Breast epithelium (tissue), 4 donors: ENCODE measurements at regions not wholly inside any gene's neighbourhood (a gene's known extent, or its start where the extent isn't known, plus 50 kb on each side); places are given as distances from the start of the nearest gene placed in this dataset.

Experiments
- DNase-seq, 2 donors: peaks; one replicate each; pipeline ENCODE4 v3.0.0-alpha.2; 2019; ENCODE audit warnings: low spot score in 2 of 2
- H3K27ac ChIP-seq, 2 donors: fragments of 200-600 bp; sonication (generic) in 1 of 2; one replicate each; pipeline ENCODE4 v1.5.1; 2016 to 2019; ENCODE audit warnings: mild to moderate bottlenecking in 1 of 2
- H3K27me3 ChIP-seq, 2 donors: fragments of 200-600 bp; sonication (generic) in 1 of 2; one replicate each; pipeline versions ENCODE4 v1.5.1 to v1.6.0; 2017 to 2019; ENCODE audit warnings: control low read depth in 1 of 2, mild to moderate bottlenecking in 1 of 2
- H3K36me3 ChIP-seq: fragments of 200-600 bp; one replicate; pipeline ENCODE4 v1.5.1; 2019
- H3K4me1 ChIP-seq, 2 donors: fragments of 200-600 bp; sonication (generic); one replicate each; pipeline ENCODE4 v1.5.1; 2016 to 2019; ENCODE audit warnings: control low read depth in 1 of 2
- H3K4me3 ChIP-seq, 3 donors: fragments of 200-600 bp; sonication (generic); 1 replicate in 2 of 3; 2 replicates in 1 of 3; pipeline ENCODE4 v1.5.1; 2016 to 2019; ENCODE audit warnings: mild to moderate bottlenecking in 3 of 3, moderate library complexity in 2 of 3
- H3K9me3 ChIP-seq, 2 donors: fragments of 200-600 bp; sonication (generic) in 1 of 2; one replicate each; pipeline ENCODE4 v1.5.1; 2016 to 2019; ENCODE audit warnings: control low read depth in 1 of 2
- POLR2A ChIP-seq: fragments of 450-650 bp; IDR thresholded peaks from one replicate; pipeline ENCODE4 v1.6.1; 2016; ENCODE audit warnings: antibody characterized with exemption, mild to moderate bottlenecking, moderate library complexity
- POLR2AphosphoS5 ChIP-seq, 3 donors: sonication (generic); formaldehyde crosslinking; IDR thresholded peaks; one replicate each; pipeline ENCODE4 v1.6.1; 2017; ENCODE audit warnings: antibody characterized with exemption in 3 of 3
- intact Hi-C: fragments of 100-400 bp; cut with DNase I; formaldehyde crosslinking; loops from one replicate; pipeline ENCODE4 v1.15.1; 2023; ENCODE audit warnings: low total_unique reads
- TF ChIP-seq, protein P1 (sequence below), 3 donors: fragments of 450-650 bp; IDR thresholded peaks; one replicate each; pipeline ENCODE4 v1.5.1; 2016 to 2017; ENCODE audit warnings: antibody characterized with exemption in 3 of 3, mild to moderate bottlenecking in 3 of 3, moderate library complexity in 3 of 3

DNA sequence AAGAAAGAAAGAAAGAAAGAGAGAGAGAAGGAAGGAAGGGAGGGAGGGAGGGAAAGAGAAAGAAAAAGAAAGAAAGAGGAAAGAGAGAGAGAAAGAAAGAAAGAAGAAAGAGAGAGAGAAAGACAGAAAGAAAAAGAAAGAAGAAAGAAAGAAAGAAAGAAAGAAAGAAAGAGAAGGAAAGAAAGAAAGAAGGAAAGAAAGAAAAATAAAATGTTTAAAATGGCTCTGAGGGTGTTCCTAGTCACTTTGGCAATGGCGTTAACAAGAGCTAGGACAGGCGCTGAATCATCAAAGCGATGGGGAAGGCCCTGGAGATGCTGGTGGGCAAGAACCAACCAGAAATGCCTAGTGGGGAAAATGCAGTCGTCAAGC is 77.8 kb upstream of the GPC1 start:
- Histone ChIP-seq H3K4me3 (no peak overlapping the region), H3K4me1 (no peaks in the 10 kb centered on the region), H3K27ac (no peak overlapping the region), H3K9me3 (peaks cover 19 to 28% of the 10 kb centered on the region in 2 donors), H3K36me3 (no peaks in the 10 kb centered on the region), H3K27me3 (peaks cover 0 to 14% of the 10 kb centered on the region in 2 donors)
- intact Hi-C loops: no loop called here
- no peak for DNase-seq
- TF ChIP-seq POLR2A: no peak

DNA sequence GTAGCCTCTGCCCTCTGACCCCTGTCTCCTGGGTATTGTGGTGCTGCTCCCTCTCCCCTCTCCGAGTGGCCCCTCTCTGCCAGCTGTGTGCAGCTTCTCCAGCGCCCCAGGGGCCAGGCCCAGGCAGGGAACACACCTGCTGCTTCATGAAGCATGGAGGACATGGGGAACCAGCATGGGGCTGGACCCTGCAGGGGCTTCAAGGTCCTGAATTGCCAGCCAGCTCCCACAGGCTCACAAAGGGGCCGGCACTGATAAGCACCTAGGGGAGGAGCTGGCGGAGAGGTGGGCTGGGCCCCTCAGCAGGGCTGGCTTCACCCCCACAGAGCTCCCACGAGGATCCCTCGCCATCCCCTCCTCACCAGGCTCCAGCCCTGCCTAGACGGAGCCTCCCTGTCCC is 77.4 kb upstream of the GPC1 start:
- Histone ChIP-seq H3K9me3 (peaks cover 19 to 28% of the 10 kb centered on the region in 2 donors), H3K4me1 (no peaks in the 10 kb centered on the region), H3K27ac (no peak overlapping the region), H3K4me3 (no peak overlapping the region), H3K36me3 (no peaks in the 10 kb centered on the region), H3K27me3 (peaks cover 0 to 19% of the 10 kb centered on the region in 2 donors)
- TF ChIP-seq POLR2A (no peak), POLR2AphosphoS5 (IDR thresholded peaks at IDR 0.05) (no peak)
- TF ChIP-seq, protein P1, sequence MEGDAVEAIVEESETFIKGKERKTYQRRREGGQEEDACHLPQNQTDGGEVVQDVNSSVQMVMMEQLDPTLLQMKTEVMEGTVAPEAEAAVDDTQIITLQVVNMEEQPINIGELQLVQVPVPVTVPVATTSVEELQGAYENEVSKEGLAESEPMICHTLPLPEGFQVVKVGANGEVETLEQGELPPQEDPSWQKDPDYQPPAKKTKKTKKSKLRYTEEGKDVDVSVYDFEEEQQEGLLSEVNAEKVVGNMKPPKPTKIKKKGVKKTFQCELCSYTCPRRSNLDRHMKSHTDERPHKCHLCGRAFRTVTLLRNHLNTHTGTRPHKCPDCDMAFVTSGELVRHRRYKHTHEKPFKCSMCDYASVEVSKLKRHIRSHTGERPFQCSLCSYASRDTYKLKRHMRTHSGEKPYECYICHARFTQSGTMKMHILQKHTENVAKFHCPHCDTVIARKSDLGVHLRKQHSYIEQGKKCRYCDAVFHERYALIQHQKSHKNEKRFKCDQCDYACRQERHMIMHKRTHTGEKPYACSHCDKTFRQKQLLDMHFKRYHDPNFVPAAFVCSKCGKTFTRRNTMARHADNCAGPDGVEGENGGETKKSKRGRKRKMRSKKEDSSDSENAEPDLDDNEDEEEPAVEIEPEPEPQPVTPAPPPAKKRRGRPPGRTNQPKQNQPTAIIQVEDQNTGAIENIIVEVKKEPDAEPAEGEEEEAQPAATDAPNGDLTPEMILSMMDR (IDR thresholded peaks at IDR 0.05): no peak
- no peak for DNase-seq
- intact Hi-C loops: no loop called here

DNA sequence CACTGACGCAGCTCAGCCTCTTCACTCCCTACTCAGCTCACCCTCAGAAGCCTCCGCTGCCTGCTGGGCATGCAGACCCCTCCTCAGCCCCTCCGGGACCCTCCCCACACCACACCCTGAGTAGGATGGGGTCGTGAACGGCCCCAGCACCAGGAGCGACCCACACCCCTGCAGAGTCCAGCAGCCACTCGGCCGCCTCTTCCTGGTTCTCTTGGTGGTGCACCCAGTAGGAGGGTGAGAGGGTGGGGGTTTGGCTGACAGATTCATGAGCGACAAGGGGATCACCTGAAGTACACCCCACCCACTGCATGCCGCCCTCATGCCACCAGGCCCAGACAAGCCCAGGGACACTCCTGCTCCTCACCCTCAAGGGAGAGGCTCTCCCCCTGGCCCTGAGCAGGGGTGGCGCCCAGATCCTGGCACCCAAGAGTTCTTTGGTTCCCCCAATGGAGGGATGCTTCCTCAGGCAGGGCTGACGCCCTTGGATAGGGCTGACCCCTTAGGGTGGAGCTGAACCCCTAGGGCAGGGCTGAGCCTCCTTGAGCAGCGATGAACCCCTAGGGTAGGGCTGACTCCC is 76.6 kb upstream of the GPC1 start:
- Histone ChIP-seq H3K4me1 (no peaks in the 10 kb centered on the region), H3K27me3 (peaks cover 0 to 19% of the 10 kb centered on the region in 2 donors), H3K4me3 (no peak overlapping the region), H3K36me3 (no peaks in the 10 kb centered on the region), H3K27ac (no peak overlapping the region), H3K9me3 (peaks cover 19 to 28% of the 10 kb centered on the region in 2 donors)
- no peak for DNase-seq
- TF ChIP-seq, protein P1 (IDR thresholded peaks at IDR 0.05): no peak
- no peak for TF ChIP-seq POLR2AphosphoS5 (IDR thresholded peaks at IDR 0.05)
- no peak for TF ChIP-seq POLR2A
- intact Hi-C loops: no loop called here

DNA sequence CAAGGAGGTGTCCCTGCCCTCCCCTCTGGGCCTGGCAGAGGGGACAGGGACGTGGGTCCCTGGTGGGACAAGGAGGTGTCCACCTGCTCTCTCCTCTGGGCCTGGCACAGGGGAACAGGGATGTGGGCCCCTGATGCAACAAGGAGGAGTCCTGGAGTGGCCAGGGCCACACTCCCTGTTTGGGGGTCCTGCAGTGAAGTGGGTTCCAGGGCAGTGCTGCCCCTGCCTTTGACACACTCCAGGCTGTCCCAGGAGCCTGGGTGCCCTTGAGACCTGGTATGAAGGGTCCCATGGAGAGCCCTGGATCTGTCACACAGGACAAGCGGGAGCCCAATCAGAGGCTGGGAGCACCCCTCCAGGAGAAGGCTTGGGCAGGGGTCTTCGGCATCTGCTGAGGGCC is 75.8 kb upstream of the GPC1 start:
- no peak for DNase-seq
- H3K36me3 ChIP-seq: no peaks in the 10 kb centered on the region
- no peaks in the 10 kb centered on the region for H3K4me1 ChIP-seq
- H3K27me3 ChIP-seq: peaks cover 0 to 20% of the 10 kb centered on the region in 2 donors
- H3K4me3 ChIP-seq: no peak overlapping the region
- TF ChIP-seq, protein P1 (IDR thresholded peaks at IDR 0.05): no peak
- TF ChIP-seq POLR2AphosphoS5 (IDR thresholded peaks at IDR 0.05) (no peak), POLR2A (no peak)
- no peak overlapping the region for H3K27ac ChIP-seq
- H3K9me3 ChIP-seq: peaks cover 19 to 28% of the 10 kb centered on the region in 2 donors
- intact Hi-C loops: no loop called here

DNA sequence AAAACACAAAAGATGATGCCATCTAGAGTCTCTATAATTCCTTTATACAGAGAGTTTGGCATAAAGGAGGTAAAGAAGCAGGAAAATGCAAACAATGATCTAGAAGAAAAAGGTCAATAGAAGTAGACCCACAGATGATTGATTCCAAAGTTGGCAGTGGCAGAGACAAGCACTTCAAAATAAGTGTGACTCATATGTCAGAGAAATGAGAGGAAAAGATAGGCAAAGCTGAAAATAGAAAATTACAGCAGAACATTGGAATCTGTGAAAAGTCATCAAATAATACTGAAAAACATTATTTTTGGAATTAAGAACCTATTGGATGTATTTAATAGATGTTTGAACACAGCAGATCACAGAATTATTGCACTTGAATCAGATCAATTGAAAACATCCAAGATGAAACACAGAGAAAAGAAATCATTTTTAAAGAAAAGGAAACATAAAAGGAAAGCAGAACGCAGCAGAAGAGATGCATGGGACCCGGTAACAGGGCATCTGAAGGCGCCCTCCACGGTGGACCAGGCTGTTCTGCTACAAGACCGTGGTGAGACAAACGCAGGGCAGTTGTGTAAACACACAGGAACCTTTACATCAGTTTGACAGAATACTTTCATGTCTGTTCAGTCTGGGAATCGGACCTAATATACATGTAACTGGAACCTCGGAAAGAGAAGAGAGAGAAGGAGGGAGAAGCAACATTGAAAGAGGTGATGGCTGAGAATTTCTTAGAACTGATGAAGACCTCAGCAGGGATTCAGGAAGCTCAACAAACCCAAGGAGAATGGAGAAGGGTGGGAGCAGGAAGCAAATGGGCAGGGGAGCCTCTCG is 74.6 kb upstream of the GPC1 start:
- Histone ChIP-seq H3K9me3 (peaks cover 19 to 28% of the 10 kb centered on the region in 2 donors), H3K27me3 (peaks cover 0 to 17% of the 10 kb centered on the region in 2 donors), H3K36me3 (no peaks in the 10 kb centered on the region), H3K4me3 (no peak overlapping the region), H3K27ac (no peak overlapping the region), H3K4me1 (no peaks in the 10 kb centered on the region)
- no peak for TF ChIP-seq POLR2AphosphoS5 (IDR thresholded peaks at IDR 0.05)
- no peak for DNase-seq
- intact Hi-C loops: no loop called here

DNA sequence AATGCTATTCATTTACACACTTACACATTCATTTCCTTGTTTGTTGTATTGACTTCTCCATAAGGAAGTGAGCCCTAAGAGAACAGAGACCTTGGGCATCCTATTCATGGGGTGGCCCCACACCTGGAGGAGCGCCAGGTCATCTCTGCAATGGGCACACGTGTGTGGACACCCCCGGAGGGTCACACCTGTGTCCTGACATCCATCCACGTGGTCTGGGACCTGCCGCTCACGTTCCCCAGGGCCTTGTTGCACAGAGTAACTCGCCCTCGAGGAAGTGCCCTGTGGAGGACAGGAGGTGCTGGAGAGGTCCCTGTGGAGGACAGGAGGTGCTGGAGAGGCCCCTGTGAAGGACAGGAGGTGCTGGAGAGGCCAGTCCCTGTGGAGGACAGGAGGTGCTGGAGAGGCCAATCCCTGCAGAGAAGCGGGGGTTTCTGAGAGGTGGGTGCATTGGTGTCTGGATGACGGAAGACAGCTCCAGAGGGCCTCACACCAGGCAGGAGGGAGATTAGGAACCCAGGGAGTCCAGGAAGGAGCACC is 73.2 kb upstream of the GPC1 start:
- no peaks in the 10 kb centered on the region for H3K4me1 ChIP-seq
- peaks cover 0 to 17% of the 10 kb centered on the region in 2 donors for H3K27me3 ChIP-seq
- H3K27ac ChIP-seq: no peak overlapping the region
- intact Hi-C loops: no loop called here
- H3K36me3 ChIP-seq: no peaks in the 10 kb centered on the region
- no peak overlapping the region for H3K4me3 ChIP-seq
- H3K9me3 ChIP-seq: peaks cover 19 to 28% of the 10 kb centered on the region in 2 donors
- DNase-seq: no peak
- no peak for TF ChIP-seq POLR2AphosphoS5 (IDR thresholded peaks at IDR 0.05)
- TF ChIP-seq, protein P1 (IDR thresholded peaks at IDR 0.05): no peak
